Activated T-cell treated with anti-CD3 and anti-CD28 coated beads, Interleukin-2, amount 50 U/mL, for 4 hours (primary cell): ENCODE measurements at regions not wholly inside any gene's neighbourhood (a gene's known extent, or its start where the extent isn't known, plus 50 kb on each side); places are given as distances from the start of the nearest gene placed in this dataset.

Source experiments
- ATAC-seq, 2 donors: fragments of 200-7000 bp; cut with Tn5 transposase; one replicate each; pipeline ENCODE4 v1.10.0; 2021
- DNase-seq: peaks from one replicate; pipeline ENCODE4 v3.0.0-alpha.2; 2020
- H3K27me3 Mint-ChIP-seq: one replicate; pipeline ENCODE4 v1.8.0; 2021; ENCODE audit warnings: low read depth, mixed read lengths
- H3K36me3 Mint-ChIP-seq: one replicate; pipeline ENCODE4 v1.8.0; 2022; ENCODE audit warnings: mixed read lengths; ENCODE audit not compliant: insufficient read depth
- H3K4me1 Mint-ChIP-seq: one replicate; pipeline ENCODE4 v1.8.0; 2021; ENCODE audit warnings: low read depth, mixed read lengths
- H3K4me3 Mint-ChIP-seq: one replicate; pipeline ENCODE4 v1.8.0; 2021; ENCODE audit warnings: mild to moderate bottlenecking, moderate library complexity, mixed read lengths
- H3K9me3 Mint-ChIP-seq: one replicate; pipeline ENCODE4 v1.8.0; 2021; ENCODE audit warnings: mixed read lengths

- no peak overlapping the region for H3K4me3 Mint-ChIP-seq
- no peaks in the 10 kb centered on the region for H3K9me3 Mint-ChIP-seq
- no peak for ATAC-seq
Observed at GRCh38 chr10:9786101-9786500, 1231.6 kb upstream of the CELF2 start.

DNA sequence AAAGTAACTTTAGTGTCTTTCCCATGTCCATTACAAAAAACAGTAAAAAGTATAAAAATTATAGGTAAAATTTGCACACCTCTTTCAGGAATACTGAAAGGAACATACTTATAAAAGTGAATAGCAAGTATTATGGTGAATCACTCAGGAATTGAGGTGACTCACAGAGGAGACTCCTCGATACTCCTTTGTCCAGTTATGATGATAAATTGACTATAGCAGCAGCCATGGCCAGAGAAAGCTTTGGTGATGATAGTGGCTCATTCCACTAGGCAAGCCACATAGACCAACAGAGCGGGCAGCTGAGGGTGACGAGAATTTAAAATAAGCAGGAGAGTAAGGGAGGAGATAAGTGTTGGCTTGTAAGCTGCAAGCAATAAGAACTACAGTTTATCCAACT is 1231.1 kb upstream of the CELF2 start:
- no peaks in the 10 kb centered on the region for H3K9me3 Mint-ChIP-seq
- no peak for DNase-seq

More at GRCh38 chr10:9786101-9786500, 1231.6 kb upstream of the CELF2 start:
- Mint-ChIP-seq H3K36me3 (no peaks in the 10 kb centered on the region), H3K4me1 (no peaks in the 10 kb centered on the region), H3K27me3 (no peaks in the 10 kb centered on the region)
- no peak for DNase-seq

GRCh38 chr10:9789996-9790395 is 1227.7 kb upstream of the CELF2 start:
- DNase-seq (no peak), ATAC-seq (no peak)
- no peaks in the 10 kb centered on the region for H3K9me3 Mint-ChIP-seq
- no peaks in the 10 kb centered on the region for H3K36me3 Mint-ChIP-seq
- H3K27me3 Mint-ChIP-seq: peaks cover 3% of the 10 kb centered on the region
- no peak overlapping the region for H3K4me3 Mint-ChIP-seq
- no peaks in the 10 kb centered on the region for H3K4me1 Mint-ChIP-seq

More for the DNA sequence above, 1231.1 kb upstream of the CELF2 start:
- no peaks in the 10 kb centered on the region for H3K27me3 Mint-ChIP-seq
- no peaks in the 10 kb centered on the region for H3K36me3 Mint-ChIP-seq
- ATAC-seq: no peak
- H3K4me1 Mint-ChIP-seq: no peaks in the 10 kb centered on the region
- H3K4me3 Mint-ChIP-seq: no peak overlapping the region

DNA sequence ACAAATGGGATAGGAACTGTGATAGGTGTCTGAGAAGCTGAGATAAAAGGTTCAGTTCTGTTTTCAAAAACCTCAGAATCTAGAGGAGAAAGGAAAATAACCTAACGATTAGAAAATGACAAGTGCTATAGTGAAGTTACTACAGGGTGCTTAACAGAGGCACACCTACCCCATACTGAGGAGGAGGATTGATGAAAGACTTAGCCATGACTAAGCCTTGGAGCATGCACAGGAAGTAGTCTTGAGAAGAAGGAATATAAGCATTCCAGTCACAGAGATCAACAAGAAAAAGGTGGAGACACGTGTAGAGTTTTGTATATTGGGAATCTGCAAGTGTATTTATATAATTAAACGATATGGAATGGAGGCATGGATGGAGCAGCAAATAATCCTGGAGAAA is 1225.5 kb upstream of the CELF2 start:
- Mint-ChIP-seq H3K4me1 (no peaks in the 10 kb centered on the region), H3K27me3 (peaks cover 3% of the 10 kb centered on the region), H3K36me3 (no peaks in the 10 kb centered on the region), H3K4me3 (no peak overlapping the region), H3K9me3 (no peaks in the 10 kb centered on the region)
- ATAC-seq (no peak), DNase-seq (no peak)

- ATAC-seq (no peak), DNase-seq (no peak)
- no peaks in the 10 kb centered on the region for H3K36me3 Mint-ChIP-seq
- peaks cover 3% of the 10 kb centered on the region for H3K27me3 Mint-ChIP-seq
- H3K4me1 Mint-ChIP-seq: no peaks in the 10 kb centered on the region
- H3K4me3 Mint-ChIP-seq: no peak overlapping the region
- H3K9me3 Mint-ChIP-seq: no peaks in the 10 kb centered on the region
Observed at GRCh38 chr10:9796564-9796963, 1221.1 kb upstream of the CELF2 start.

DNA sequence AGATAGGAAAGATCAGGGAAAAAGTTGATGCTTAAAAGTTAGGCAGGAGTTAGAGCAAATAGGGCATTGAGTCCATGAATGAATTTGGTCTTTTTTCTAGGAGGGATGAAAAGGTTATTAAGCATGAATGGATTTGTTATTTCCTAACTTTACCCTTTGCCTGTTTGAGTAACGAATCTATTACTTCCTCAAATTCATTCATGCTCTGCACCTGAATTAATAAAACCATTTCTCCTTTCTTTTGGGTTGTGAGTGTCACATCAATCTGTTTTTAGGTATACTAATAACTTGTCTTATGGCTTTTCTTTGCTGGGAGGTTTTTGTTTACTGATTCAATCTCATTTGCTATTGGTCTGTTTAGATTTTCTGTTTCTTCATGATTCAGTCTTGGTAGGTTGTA is 1217.7 kb upstream of the CELF2 start:
- Mint-ChIP-seq H3K36me3 (no peaks in the 10 kb centered on the region), H3K27me3 (no peaks in the 10 kb centered on the region)
- DNase-seq: no peak

GRCh38 chr10:9800571-9800970 is 1217.1 kb upstream of the CELF2 start:
- ATAC-seq: no peak
- H3K27me3 Mint-ChIP-seq: no peaks in the 10 kb centered on the region
- no peaks in the 10 kb centered on the region for H3K4me1 Mint-ChIP-seq
- H3K36me3 Mint-ChIP-seq: no peaks in the 10 kb centered on the region
- H3K9me3 Mint-ChIP-seq: no peaks in the 10 kb centered on the region
- H3K4me3 Mint-ChIP-seq: no peak overlapping the region
- DNase-seq: no peak

More for the DNA sequence above, 1217.7 kb upstream of the CELF2 start:
- ATAC-seq: no peak
- no peaks in the 10 kb centered on the region for H3K9me3 Mint-ChIP-seq
- no peak overlapping the region for H3K4me3 Mint-ChIP-seq
- no peaks in the 10 kb centered on the region for H3K4me1 Mint-ChIP-seq

- ATAC-seq (no peak), DNase-seq (no peak)
- Mint-ChIP-seq H3K4me1 (no peaks in the 10 kb centered on the region), H3K27me3 (peaks cover 1% of the 10 kb centered on the region), H3K9me3 (no peaks in the 10 kb centered on the region), H3K36me3 (no peaks in the 10 kb centered on the region), H3K4me3 (no peak overlapping the region)
Observed at GRCh38 chr10:9807846-9808245, 1209.8 kb upstream of the CELF2 start.

DNA sequence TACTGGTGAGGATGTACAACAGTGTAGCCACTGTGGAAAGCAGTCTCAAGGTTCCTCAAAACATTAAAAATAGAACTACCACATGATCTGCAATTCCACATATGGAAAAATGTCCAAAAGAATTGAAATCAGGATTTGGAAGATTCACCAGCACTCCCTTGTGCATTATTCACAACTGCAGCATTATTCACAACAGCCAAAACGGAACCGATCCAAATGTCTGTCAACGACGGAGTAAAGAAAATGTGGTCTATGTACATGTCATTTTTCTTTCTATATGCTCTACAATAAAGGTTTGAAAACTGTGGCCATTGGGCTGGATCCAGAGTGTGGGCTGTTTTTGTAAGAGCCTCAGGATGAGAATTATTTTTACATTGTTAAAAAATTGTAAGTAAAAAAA is 1206.1 kb upstream of the CELF2 start:
- no peak for DNase-seq
- Mint-ChIP-seq H3K4me3 (no peak overlapping the region), H3K4me1 (no peaks in the 10 kb centered on the region), H3K27me3 (peaks cover 1% of the 10 kb centered on the region), H3K36me3 (no peaks in the 10 kb centered on the region), H3K9me3 (peaks cover 3% of the 10 kb centered on the region)
- no peak for ATAC-seq

DNA sequence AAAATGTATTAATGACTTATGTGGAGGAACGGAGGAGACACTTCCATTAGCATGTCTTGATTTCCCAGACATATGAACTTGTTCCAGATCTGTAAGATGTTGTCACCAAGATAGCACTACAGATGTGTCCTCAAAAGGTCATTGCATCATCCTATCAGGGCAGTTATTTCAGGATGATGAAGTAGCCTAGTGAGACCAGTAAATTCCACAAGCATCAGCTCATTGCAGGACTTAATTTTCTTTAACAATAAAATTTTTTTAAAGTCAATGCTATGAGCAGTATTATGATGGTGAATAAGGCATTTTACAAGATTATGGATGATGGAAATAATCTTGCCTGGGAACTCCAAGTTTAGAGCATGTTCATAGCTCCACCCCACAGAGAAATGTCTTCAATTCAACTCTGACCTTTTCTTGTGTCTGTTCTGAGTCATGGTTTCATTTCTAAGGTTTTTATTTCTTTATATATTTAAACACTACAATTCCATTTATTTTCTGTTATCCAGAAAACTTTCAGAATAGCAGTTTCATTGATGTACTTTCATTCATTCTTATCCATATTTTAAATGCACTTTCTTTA is 1203.3 kb upstream of the CELF2 start:
- Mint-ChIP-seq H3K9me3 (peaks cover 10% of the 10 kb centered on the region), H3K36me3 (no peaks in the 10 kb centered on the region), H3K4me1 (no peaks in the 10 kb centered on the region), H3K4me3 (no peak overlapping the region), H3K27me3 (peaks cover 1% of the 10 kb centered on the region)
- no peak for ATAC-seq
- DNase-seq: no peak

- H3K9me3 Mint-ChIP-seq: peaks cover 10% of the 10 kb centered on the region
- ATAC-seq (no peak), DNase-seq (no peak)
- no peak overlapping the region for H3K4me3 Mint-ChIP-seq
- H3K27me3 Mint-ChIP-seq: peaks cover 2% of the 10 kb centered on the region
- H3K36me3 Mint-ChIP-seq: no peaks in the 10 kb centered on the region
- H3K4me1 Mint-ChIP-seq: no peaks in the 10 kb centered on the region
Observed at GRCh38 chr10:9819756-9820494, 1197.7 kb upstream of the CELF2 start.

GRCh38 chr10:9823268-9823930 is 1194.3 kb upstream of the CELF2 start:
- H3K27me3 Mint-ChIP-seq: peaks cover 2% of the 10 kb centered on the region
- H3K9me3 Mint-ChIP-seq: no peaks in the 10 kb centered on the region

DNA sequence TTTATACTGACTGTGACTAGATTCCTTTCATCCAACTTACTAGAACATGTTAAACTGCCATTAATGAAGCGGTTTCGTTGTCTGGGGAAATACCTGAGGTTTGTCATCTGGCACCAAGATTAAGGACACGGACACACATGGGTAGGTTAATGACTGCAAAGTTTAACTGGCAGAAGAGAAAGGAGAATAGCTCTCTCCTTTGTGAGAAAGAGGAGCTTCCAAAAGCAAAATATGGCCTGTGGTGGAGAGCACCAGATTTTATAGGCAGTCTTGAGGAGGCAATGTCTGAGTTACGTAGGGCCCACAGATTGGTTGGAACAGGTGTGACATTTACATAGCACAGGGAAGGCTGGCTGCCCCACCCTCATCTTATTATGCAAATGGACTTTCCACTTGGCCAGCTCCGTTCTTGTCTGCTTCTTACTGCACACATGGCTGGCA is 1193.0 kb upstream of the CELF2 start:
- peaks cover 2% of the 10 kb centered on the region for H3K27me3 Mint-ChIP-seq
- H3K4me3 Mint-ChIP-seq: no peak overlapping the region
- DNase-seq: no peak
- H3K9me3 Mint-ChIP-seq: no peaks in the 10 kb centered on the region
- H3K4me1 Mint-ChIP-seq: no peaks in the 10 kb centered on the region
- no peak for ATAC-seq
- no peaks in the 10 kb centered on the region for H3K36me3 Mint-ChIP-seq

More at GRCh38 chr10:9823268-9823930, 1194.3 kb upstream of the CELF2 start:
- no peak for DNase-seq
- ATAC-seq: no peak
- H3K4me3 Mint-ChIP-seq: no peak overlapping the region
- no peaks in the 10 kb centered on the region for H3K36me3 Mint-ChIP-seq
- no peaks in the 10 kb centered on the region for H3K4me1 Mint-ChIP-seq

GRCh38 chr10:9825491-9826018 is 1192.1 kb upstream of the CELF2 start:
- Mint-ChIP-seq H3K4me1 (no peaks in the 10 kb centered on the region), H3K9me3 (no peaks in the 10 kb centered on the region), H3K4me3 (no peak overlapping the region), H3K27me3 (peaks cover 2% of the 10 kb centered on the region), H3K36me3 (no peaks in the 10 kb centered on the region)
- ATAC-seq (no peak), DNase-seq (no peak)

DNA sequence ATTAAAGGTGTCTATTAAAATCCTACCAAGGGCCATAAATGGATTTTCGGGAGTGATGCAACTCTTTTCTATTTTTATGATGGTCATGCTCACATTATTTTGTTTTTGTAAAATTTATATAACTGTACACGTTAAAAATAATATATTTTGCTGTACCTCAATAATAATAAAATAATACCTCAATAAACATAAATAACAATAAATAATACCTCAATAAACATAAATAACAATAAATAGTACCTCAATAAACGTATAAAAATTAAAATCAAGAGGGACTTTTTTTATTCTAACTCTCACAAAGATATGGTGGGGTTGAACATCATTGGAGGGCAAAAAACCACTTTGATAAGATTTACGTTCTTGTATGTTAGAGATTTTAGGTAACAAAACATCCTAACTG is 1189.6 kb upstream of the CELF2 start:
- H3K4me3 Mint-ChIP-seq: no peak overlapping the region
- no peaks in the 10 kb centered on the region for H3K36me3 Mint-ChIP-seq
- peaks cover 5% of the 10 kb centered on the region for H3K27me3 Mint-ChIP-seq
- no peaks in the 10 kb centered on the region for H3K4me1 Mint-ChIP-seq
- no peak for DNase-seq
- ATAC-seq: no peak
- H3K9me3 Mint-ChIP-seq: no peaks in the 10 kb centered on the region
